Caco-2 (cell line): ENCODE measurements at regions not wholly inside any gene's neighbourhood (a gene's known extent, or its start where the extent isn't known, plus 50 kb on each side); places are given as distances from the start of the nearest gene placed in this dataset.

Experiments
- BruUV-seq: library from RNA; stranded (reverse); fragments of 400-500 nt; replicated peaks from 2 replicates; lab custom pipeline; 2021; lab: Mats Ljungman, UMichigan
- CTCF ChIA-PET: fragments of 300-600 bp; sonication (Branson Sonifier 250); formaldehyde crosslinking; loops from one replicate; lab custom pipeline; 2022; ENCODE audit warnings: antibody characterized with exemption; lab: Charles Lee
- POLR2A ChIA-PET: fragments of 300-600 bp; sonication (Branson Sonifier 250); formaldehyde crosslinking; loops from one replicate; lab custom pipeline; 2022; ENCODE audit warnings: antibody characterized with exemption; lab: Charles Lee
- DNase-seq, 2 experiments: peaks; one replicate each; pipeline versions ENCODE4 v3.0.0 to v3.0.0-alpha.2; 2020 to 2022
- H3K27me3 ChIP-seq: replicated peaks from 2 replicates; pipeline ENCODE4 v1.6.0; 2011; ENCODE audit warnings: low read length; ENCODE audit not compliant: control insufficient read depth, insufficient read depth
- H3K36me3 ChIP-seq: 2 replicates; pipeline ENCODE4 v1.5.1; 2011; ENCODE audit warnings: low read length; ENCODE audit not compliant: control insufficient read depth, insufficient read depth
- H3K4me1 ChIP-seq: fragments of 250-450 bp; sonication (Bioruptor Pico); 2 replicates; pipeline ENCODE4 v1.5.1; 2020; ENCODE audit warnings: mild to moderate bottlenecking
- H3K4me3 ChIP-seq: 2 replicates; pipeline ENCODE4 v1.5.1; 2011; ENCODE audit warnings: low read depth, mild to moderate bottlenecking, control low read depth, low read length
- H3K9me3 ChIP-seq: fragments of 250-450 bp; sonication (Bioruptor Pico); 2 replicates; pipeline ENCODE4 v1.5.1; 2020; ENCODE audit warnings: mild to moderate bottlenecking, moderate library complexity
- H3K27ac Mint-ChIP-seq: one replicate; pipeline ENCODE4 v1.8.0; 2022; ENCODE audit warnings: mixed read lengths; ENCODE audit not compliant: unreplicated experiment
- H3K27me3 Mint-ChIP-seq: one replicate; pipeline ENCODE4 v1.8.0; 2022; ENCODE audit warnings: mixed read lengths; ENCODE audit not compliant: insufficient read depth, unreplicated experiment
- H3K36me3 Mint-ChIP-seq: one replicate; pipeline ENCODE4 v1.8.0; 2022; ENCODE audit warnings: mild to moderate bottlenecking, mixed read lengths; ENCODE audit not compliant: insufficient read depth, unreplicated experiment
- H3K4me1 Mint-ChIP-seq: one replicate; pipeline ENCODE4 v1.8.0; 2022; ENCODE audit warnings: low read depth, mixed read lengths; ENCODE audit not compliant: unreplicated experiment
- H3K4me3 Mint-ChIP-seq: one replicate; pipeline ENCODE4 v1.8.0; 2022; ENCODE audit warnings: mild to moderate bottlenecking, moderate library complexity, mixed read lengths; ENCODE audit not compliant: unreplicated experiment
- H3K9me3 Mint-ChIP-seq: one replicate; pipeline ENCODE4 v1.8.0; 2022; ENCODE audit warnings: mixed read lengths; ENCODE audit not compliant: unreplicated experiment
- CTCF ChIP-seq, 2 experiments: fragments of 200-600 bp in 1 of 2; IDR thresholded peaks; 1 replicate in 1 of 2; 2 replicates in 1 of 2; pipeline versions ENCODE4 v1.5.1 to v1.8.0; 2011 to 2022; ENCODE audit warnings: antibody characterized with exemption in 1 of 2, control low read depth in 1 of 2, inconsistent platforms in 1 of 2, low read depth in 1 of 2, low read length in 1 of 2, mild to moderate bottlenecking in 1 of 2, moderate library complexity in 1 of 2; ENCODE audit not compliant: insufficient read depth in 1 of 2, severe bottlenecking in 1 of 2, unreplicated experiment in 1 of 2
- intact Hi-C: fragments of 100-400 bp; cut with micrococcal nuclease; formaldehyde crosslinking; loops from one replicate; pipeline ENCODE4 v1.10.0; 2022; ENCODE audit not compliant: unreplicated experiment

- BruUV-seq, result no TSS peak
- TF ChIP-seq CTCF (IDR thresholded peaks at IDR 0.05; ENCODE audit: insufficient read depth in 1 of 2, low read depth in 1 of 2, low read length in 1 of 2, severe bottlenecking in 1 of 2, unreplicated experiment in 1 of 2), result no peak
- no peaks in the 10 kb centered on the region for H3K9me3 Mint-ChIP-seq
- Histone ChIP-seq H3K27me3 (no peaks in the 10 kb centered on the region), H3K9me3 (peaks cover 10% of the 10 kb centered on the region; the same call in 1 of the 2 replicates), H3K4me1 (no peaks in the 10 kb centered on the region), H3K4me3 (no peak overlapping the region), H3K36me3 (no peaks in the 10 kb centered on the region)
- ChIA-PET POLR2A (no interaction called here), CTCF (no interaction called here)
- H3K36me3 Mint-ChIP-seq, result no peaks in the 10 kb centered on the region
- no peak overlapping the region for H3K4me3 Mint-ChIP-seq
- no peak overlapping the region for H3K27ac Mint-ChIP-seq
- intact Hi-C loops, result no loop called here
- DNase-seq, result no peak
- no peaks in the 10 kb centered on the region for H3K27me3 Mint-ChIP-seq
- no peaks in the 10 kb centered on the region for H3K4me1 Mint-ChIP-seq
These were observed 67.5 kb upstream of the ERCC6L2 start for GRCh38 chr9:95808011-95808410.

DNA sequence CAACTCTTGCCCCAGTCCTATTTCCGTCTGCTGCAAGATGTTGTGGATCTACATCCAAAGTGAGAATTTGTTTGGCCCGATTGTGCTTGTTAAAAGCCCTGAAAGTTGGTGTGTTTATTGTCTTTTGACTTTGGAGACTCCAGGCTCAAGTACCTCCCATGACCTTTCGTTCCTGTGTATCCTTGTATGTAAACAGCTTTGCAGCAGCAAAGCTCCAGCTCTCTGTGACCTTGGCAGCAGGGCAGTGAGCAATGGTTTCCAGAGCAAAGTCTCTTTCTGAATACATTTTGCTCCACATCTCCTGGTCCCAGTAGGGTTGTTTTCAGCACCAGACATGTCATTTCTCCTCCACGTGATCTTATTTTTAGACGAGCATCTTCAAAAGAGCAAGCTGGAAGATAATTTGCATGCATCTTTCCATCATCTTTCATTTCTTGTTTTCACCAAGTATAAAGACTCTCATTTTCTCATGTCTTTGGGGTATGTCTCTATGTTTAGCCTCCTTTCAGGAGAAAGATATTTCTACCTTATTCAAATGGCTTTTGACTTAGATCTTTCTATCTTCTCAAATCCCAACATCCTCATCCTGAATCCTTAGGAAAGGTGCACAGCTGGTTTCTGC, 68.1 kb upstream of the ERCC6L2 start:
- H3K36me3 ChIP-seq, result no peaks in the 10 kb centered on the region
- Mint-ChIP-seq H3K9me3 (no peaks in the 10 kb centered on the region), H3K27ac (no peak overlapping the region), H3K36me3 (no peaks in the 10 kb centered on the region), H3K27me3 (no peaks in the 10 kb centered on the region), H3K4me3 (no peak overlapping the region), H3K4me1 (no peaks in the 10 kb centered on the region)
- DNase-seq, result no peak
- no peak overlapping the region for H3K4me3 ChIP-seq
- CTCF ChIA-PET, result no interaction called here
- no peak for TF ChIP-seq CTCF (IDR thresholded peaks at IDR 0.05; ENCODE audit: insufficient read depth in 1 of 2, low read depth in 1 of 2, low read length in 1 of 2, severe bottlenecking in 1 of 2, unreplicated experiment in 1 of 2)
- POLR2A ChIA-PET, result no interaction called here
- intact Hi-C loops, result no loop called here
- peaks cover 10% of the 10 kb centered on the region; the same call in 1 of the 2 replicates for H3K9me3 ChIP-seq
- H3K27me3 ChIP-seq, result no peaks in the 10 kb centered on the region
- no peaks in the 10 kb centered on the region for H3K4me1 ChIP-seq
- no TSS peak for BruUV-seq

- POLR2A ChIA-PET, result no interaction called here
- H3K4me3 Mint-ChIP-seq, result no peak overlapping the region
- H3K27ac Mint-ChIP-seq, result no peak overlapping the region
These were observed 72.3 kb upstream of the ERCC6L2 start for GRCh38 chr9:95803197-95803596.

More at GRCh38 chr9:95803197-95803596, 72.3 kb upstream of the ERCC6L2 start:
- Mint-ChIP-seq H3K36me3 (no peaks in the 10 kb centered on the region), H3K4me1 (no peaks in the 10 kb centered on the region), H3K27me3 (peaks cover 10% of the 10 kb centered on the region), H3K9me3 (no peaks in the 10 kb centered on the region)
- Histone ChIP-seq H3K36me3 (no peaks in the 10 kb centered on the region), H3K4me3 (no peak overlapping the region), H3K9me3 (peaks cover 10% of the 10 kb centered on the region; the same call in 1 of the 2 replicates), H3K4me1 (no peaks in the 10 kb centered on the region), H3K27me3 (no peaks in the 10 kb centered on the region)
- intact Hi-C loops, result no loop called here
- CTCF ChIA-PET, result interaction anchor here (0.6 kb wide), 1 partner anchor 40 kb away, joined by 3 read pairs; no protein-coding TSS in a partner anchor
- DNase-seq, result no peak
- BruUV-seq, result no TSS peak
- no peak for TF ChIP-seq CTCF (IDR thresholded peaks at IDR 0.05; ENCODE audit: insufficient read depth in 1 of 2, low read depth in 1 of 2, low read length in 1 of 2, severe bottlenecking in 1 of 2, unreplicated experiment in 1 of 2)
